Liver (tissue), 8 donors: ENCODE measurements at regions not wholly inside any gene's neighbourhood (a gene's known extent, or its start where the extent isn't known, plus 50 kb on each side); places are given as distances from the start of the nearest gene placed in this dataset.
"Not testable (repeated sequence)": the region's sequence is repeated elsewhere in the genome, so short reads cannot be mapped to it uniquely, and the experiment has no call there.

Experiments used
- DNase-seq: peaks from one replicate; pipeline ENCODE4 v3.0.0-alpha.2; 2017; ENCODE audit warnings: low spot score
- H3K27ac ChIP-seq, 2 donors: one replicate each; pipeline ENCODE4 v1.7.0; 2013; ENCODE audit warnings: inconsistent platforms in 2 of 2, low read length in 2 of 2, control low read depth in 1 of 2, low read depth in 1 of 2, mild to moderate bottlenecking in 1 of 2
- H3K27me3 ChIP-seq, 4 donors: one replicate each; pipeline versions ENCODE4 v1.6.1 to v1.7.0; 2013; ENCODE audit warnings: low read length in 3 of 4, inconsistent platforms in 1 of 4, mild to moderate bottlenecking in 1 of 4, moderate library complexity in 1 of 4; ENCODE audit not compliant: control insufficient read depth in 4 of 4, insufficient read depth in 4 of 4
- H3K36me3 ChIP-seq, 4 donors: one replicate each; pipeline versions ENCODE4 v1.6.1 to v1.7.0; 2013; ENCODE audit warnings: low read length in 3 of 4, mild to moderate bottlenecking in 3 of 4, low read depth in 1 of 4, moderate library complexity in 1 of 4; ENCODE audit not compliant: control insufficient read depth in 4 of 4, insufficient read depth in 3 of 4
- H3K4me1 ChIP-seq, 4 donors: one replicate each; pipeline versions ENCODE4 v1.6.1 to v1.7.0; 2013; ENCODE audit warnings: low read length in 3 of 4, mild to moderate bottlenecking in 3 of 4, moderate library complexity in 1 of 4; ENCODE audit not compliant: control insufficient read depth in 4 of 4, insufficient read depth in 4 of 4
- H3K4me3 ChIP-seq, 3 donors: one replicate each; pipeline versions ENCODE4 v1.6.1 to v1.7.0; 2013; ENCODE audit warnings: low read length in 3 of 3, control low read depth in 1 of 3, low read depth in 1 of 3, mild to moderate bottlenecking in 1 of 3
- H3K9ac ChIP-seq, 2 donors: one replicate each; pipeline ENCODE4 v1.7.0; 2013; ENCODE audit warnings: low read length in 2 of 2, mild to moderate bottlenecking in 2 of 2, moderate library complexity in 2 of 2, control low read depth in 1 of 2, low read depth in 1 of 2
- H3K9me3 ChIP-seq, 4 donors: one replicate each; pipeline versions ENCODE4 v1.6.1 to v1.7.0; 2013; ENCODE audit warnings: low read length in 3 of 4; ENCODE audit not compliant: control insufficient read depth in 4 of 4
- CTCF ChIP-seq: fragments of 150-350 bp; IDR thresholded peaks from 2 replicates; pipeline ENCODE4 v1.5.1; 2017; ENCODE audit warnings: improper control_type of control experiment, low read depth, low read length; ENCODE audit not compliant: missing input control
- EGR1 ChIP-seq, 2 donors: IDR thresholded peaks; 2 replicates each; pipeline ENCODE4 v1.6.1; 2016 to 2018; ENCODE audit warnings: antibody characterized with exemption in 2 of 2, low read depth in 2 of 2
- FOXA1 ChIP-seq: IDR thresholded peaks from 2 replicates; pipeline ENCODE4 v1.6.1; 2016; ENCODE audit warnings: antibody characterized with exemption
- GABPA ChIP-seq, 2 donors: IDR thresholded peaks in 1 of 2; conservative IDR thresholded peaks in 1 of 2; 2 replicates each; pipeline ENCODE4 v1.6.1; 2016; ENCODE audit warnings: antibody characterized with exemption in 2 of 2, mild to moderate bottlenecking in 1 of 2, moderate library complexity in 1 of 2
- HNF4A ChIP-seq, 2 donors: conservative IDR thresholded peaks; 2 replicates each; pipeline ENCODE4 v1.6.1; 2016; ENCODE audit warnings: antibody characterized with exemption in 2 of 2, mild to moderate bottlenecking in 2 of 2
- HNF4G ChIP-seq: IDR thresholded peaks from 2 replicates; pipeline ENCODE4 v1.6.1; 2016; ENCODE audit warnings: antibody characterized with exemption
- JUND ChIP-seq, 2 donors: IDR thresholded peaks; 2 replicates each; pipeline ENCODE4 v1.6.1; 2016; ENCODE audit warnings: antibody characterized with exemption in 2 of 2
- MAX ChIP-seq: IDR thresholded peaks from 2 replicates; pipeline ENCODE4 v1.6.1; 2016; ENCODE audit warnings: antibody characterized with exemption
- NR2F2 ChIP-seq: IDR thresholded peaks from 2 replicates; pipeline ENCODE4 v1.6.1; 2016; ENCODE audit warnings: antibody characterized with exemption
- RAD21 ChIP-seq, 2 donors: IDR thresholded peaks; 2 replicates each; pipeline ENCODE4 v1.6.1; 2016; ENCODE audit warnings: antibody characterized with exemption in 2 of 2, mild to moderate bottlenecking in 2 of 2
- RXRA ChIP-seq, 2 donors: IDR thresholded peaks; 2 replicates each; pipeline ENCODE4 v1.6.1; 2017 to 2018; ENCODE audit warnings: antibody characterized with exemption in 2 of 2, mild to moderate bottlenecking in 1 of 2
- SP1 ChIP-seq: IDR thresholded peaks from 2 replicates; pipeline ENCODE4 v1.6.1; 2018; ENCODE audit warnings: antibody characterized with exemption, mild to moderate bottlenecking
- YY1 ChIP-seq: IDR thresholded peaks from 2 replicates; pipeline ENCODE4 v1.6.1; 2016; ENCODE audit warnings: antibody characterized with exemption, mild to moderate bottlenecking
- WGBS: extraction: QIAGEN DNeasy Blood & Tissue Kit; methylation state at CpG from one replicate; pipeline ENCODE4 v1.1.7; 2013; 5-methylcytosine and 5-hydroxymethylcytosine counted together
- TF ChIP-seq, protein P1 (sequence below): IDR thresholded peaks from 2 replicates; pipeline ENCODE4 v1.6.1; 2016; ENCODE audit warnings: antibody characterized with exemption
- TF ChIP-seq, protein P2 (sequence below): IDR thresholded peaks from 2 replicates; pipeline ENCODE4 v1.6.1; 2016; ENCODE audit warnings: antibody characterized with exemption, mild to moderate bottlenecking
- donor health status: healthy.
- donor health status: healthy.
- donor health status: healthy.
- donor health status: healthy.
- donor health status: healthy.

- no peak overlapping the region for H3K27ac ChIP-seq
- DNase-seq: no peak
- TF ChIP-seq GABPA (IDR thresholded peaks at IDR 0.05 in 1 of 2, conservative IDR thresholded peaks at IDR 0.05 in 1 of 2): no peak
- TF ChIP-seq YY1: no peak
- TF ChIP-seq HNF4A (conservative IDR thresholded peaks at IDR 0.05): no peak
- TF ChIP-seq RXRA (IDR thresholded peaks at IDR 0.05): no peak
- TF ChIP-seq EGR1 (IDR thresholded peaks at IDR 0.05; ENCODE audit: low read depth in 2 of 2): no peak
- no peak for TF ChIP-seq HNF4G
- no peak for TF ChIP-seq CTCF
- TF ChIP-seq MAX: no peak
- TF ChIP-seq, protein P1, sequence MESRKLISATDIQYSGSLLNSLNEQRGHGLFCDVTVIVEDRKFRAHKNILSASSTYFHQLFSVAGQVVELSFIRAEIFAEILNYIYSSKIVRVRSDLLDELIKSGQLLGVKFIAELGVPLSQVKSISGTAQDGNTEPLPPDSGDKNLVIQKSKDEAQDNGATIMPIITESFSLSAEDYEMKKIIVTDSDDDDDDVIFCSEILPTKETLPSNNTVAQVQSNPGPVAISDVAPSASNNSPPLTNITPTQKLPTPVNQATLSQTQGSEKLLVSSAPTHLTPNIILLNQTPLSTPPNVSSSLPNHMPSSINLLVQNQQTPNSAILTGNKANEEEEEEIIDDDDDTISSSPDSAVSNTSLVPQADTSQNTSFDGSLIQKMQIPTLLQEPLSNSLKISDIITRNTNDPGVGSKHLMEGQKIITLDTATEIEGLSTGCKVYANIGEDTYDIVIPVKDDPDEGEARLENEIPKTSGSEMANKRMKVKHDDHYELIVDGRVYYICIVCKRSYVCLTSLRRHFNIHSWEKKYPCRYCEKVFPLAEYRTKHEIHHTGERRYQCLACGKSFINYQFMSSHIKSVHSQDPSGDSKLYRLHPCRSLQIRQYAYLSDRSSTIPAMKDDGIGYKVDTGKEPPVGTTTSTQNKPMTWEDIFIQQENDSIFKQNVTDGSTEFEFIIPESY: no peak
- no peak for TF ChIP-seq FOXA1
- TF ChIP-seq JUND (IDR thresholded peaks at IDR 0.05): no peak
- no peak for TF ChIP-seq SP1
- no peak for TF ChIP-seq NR2F2
- TF ChIP-seq RAD21 (IDR thresholded peaks at IDR 0.05): no peak
- TF ChIP-seq, protein P2, sequence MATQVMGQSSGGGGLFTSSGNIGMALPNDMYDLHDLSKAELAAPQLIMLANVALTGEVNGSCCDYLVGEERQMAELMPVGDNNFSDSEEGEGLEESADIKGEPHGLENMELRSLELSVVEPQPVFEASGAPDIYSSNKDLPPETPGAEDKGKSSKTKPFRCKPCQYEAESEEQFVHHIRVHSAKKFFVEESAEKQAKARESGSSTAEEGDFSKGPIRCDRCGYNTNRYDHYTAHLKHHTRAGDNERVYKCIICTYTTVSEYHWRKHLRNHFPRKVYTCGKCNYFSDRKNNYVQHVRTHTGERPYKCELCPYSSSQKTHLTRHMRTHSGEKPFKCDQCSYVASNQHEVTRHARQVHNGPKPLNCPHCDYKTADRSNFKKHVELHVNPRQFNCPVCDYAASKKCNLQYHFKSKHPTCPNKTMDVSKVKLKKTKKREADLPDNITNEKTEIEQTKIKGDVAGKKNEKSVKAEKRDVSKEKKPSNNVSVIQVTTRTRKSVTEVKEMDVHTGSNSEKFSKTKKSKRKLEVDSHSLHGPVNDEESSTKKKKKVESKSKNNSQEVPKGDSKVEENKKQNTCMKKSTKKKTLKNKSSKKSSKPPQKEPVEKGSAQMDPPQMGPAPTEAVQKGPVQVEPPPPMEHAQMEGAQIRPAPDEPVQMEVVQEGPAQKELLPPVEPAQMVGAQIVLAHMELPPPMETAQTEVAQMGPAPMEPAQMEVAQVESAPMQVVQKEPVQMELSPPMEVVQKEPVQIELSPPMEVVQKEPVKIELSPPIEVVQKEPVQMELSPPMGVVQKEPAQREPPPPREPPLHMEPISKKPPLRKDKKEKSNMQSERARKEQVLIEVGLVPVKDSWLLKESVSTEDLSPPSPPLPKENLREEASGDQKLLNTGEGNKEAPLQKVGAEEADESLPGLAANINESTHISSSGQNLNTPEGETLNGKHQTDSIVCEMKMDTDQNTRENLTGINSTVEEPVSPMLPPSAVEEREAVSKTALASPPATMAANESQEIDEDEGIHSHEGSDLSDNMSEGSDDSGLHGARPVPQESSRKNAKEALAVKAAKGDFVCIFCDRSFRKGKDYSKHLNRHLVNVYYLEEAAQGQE: no peak
- H3K36me3 ChIP-seq: no peaks in the 10 kb centered on the region
- no peak overlapping the region for H3K9ac ChIP-seq
- H3K4me1 ChIP-seq: peaks cover 0 to 2% (median 0%) of the 10 kb centered on the region in 4 donors
- no peaks in the 10 kb centered on the region for H3K9me3 ChIP-seq
- WGBS: 69% methylated on average over 7 of the region's 7 CpGs
- H3K27me3 ChIP-seq: no peaks in the 10 kb centered on the region
- H3K4me3 ChIP-seq: no peak overlapping the region
These were observed 160.7 kb downstream of the OR4M2 start for GRCh38 chr15:22240986-22241385.

DNA sequence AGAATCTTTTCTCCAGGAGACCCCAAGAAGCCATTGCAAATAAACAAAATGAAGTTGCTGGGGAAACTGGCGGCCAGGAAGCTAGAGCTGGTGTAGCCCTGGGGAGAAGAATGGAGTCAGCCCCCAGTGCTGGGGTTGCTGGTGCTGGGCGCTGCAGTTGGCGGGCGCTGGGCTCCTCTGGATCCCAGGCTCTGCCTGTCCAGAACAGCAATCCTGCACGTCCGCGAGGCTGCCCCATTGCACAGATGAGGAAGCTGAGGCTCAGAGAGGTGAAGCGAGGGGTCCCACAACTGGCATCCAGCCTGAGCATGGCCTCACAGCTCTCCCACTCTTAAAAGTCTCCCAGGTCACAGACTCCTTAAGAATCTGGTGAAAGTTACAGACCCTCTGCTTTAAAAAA lies 161.1 kb downstream of the OR4M2 start:
- no peak overlapping the region for H3K9ac ChIP-seq
- H3K9me3 ChIP-seq: no peaks in the 10 kb centered on the region
- 86% methylated on average over 8 of the region's 8 CpGs for WGBS
- no peak for TF ChIP-seq GABPA (IDR thresholded peaks at IDR 0.05 in 1 of 2, conservative IDR thresholded peaks at IDR 0.05 in 1 of 2)
- no peak for TF ChIP-seq HNF4A (conservative IDR thresholded peaks at IDR 0.05)
- H3K4me1 ChIP-seq: peaks cover 0 to 2% (median 0%) of the 10 kb centered on the region in 4 donors
- no peaks in the 10 kb centered on the region for H3K27me3 ChIP-seq
- H3K4me3 ChIP-seq: no peak overlapping the region
- no peak for DNase-seq
- H3K36me3 ChIP-seq: no peaks in the 10 kb centered on the region
- H3K27ac ChIP-seq: no peak overlapping the region

DNA sequence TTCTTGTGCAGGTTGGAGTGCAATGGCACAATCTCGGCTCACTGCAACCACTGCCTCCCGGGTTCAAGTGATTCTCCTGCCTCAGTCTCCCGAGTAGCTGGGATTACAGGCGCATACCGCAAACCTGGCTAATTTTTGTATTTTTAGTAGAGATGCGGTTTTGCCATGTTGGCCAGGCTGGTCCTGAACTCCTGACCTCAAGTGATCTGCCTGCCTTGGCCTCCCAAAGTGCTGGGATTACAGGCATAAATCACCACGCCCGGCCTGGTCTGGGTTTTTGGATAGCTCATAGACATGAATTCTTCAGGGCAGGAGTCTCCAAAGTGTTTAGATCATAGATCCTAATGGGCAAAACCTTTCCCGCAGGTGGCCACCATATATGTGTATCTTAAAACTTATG lies 162.0 kb downstream of the OR4M2 start:
- not testable (repeated sequence) for H3K27ac ChIP-seq, H3K27me3 ChIP-seq, DNase-seq, H3K4me1 ChIP-seq, H3K4me3 ChIP-seq, H3K9ac ChIP-seq, H3K36me3 ChIP-seq, H3K9me3 ChIP-seq
- WGBS: 86% methylated on average over 9 of the region's 9 CpGs
